ENCODE measurements at regions not wholly inside any gene's neighbourhood (a gene's known extent, or its start where the extent isn't known, plus 50 kb on each side); places are given as distances from the start of the nearest gene placed in this dataset.

GRCh38 chr4:137083571-137084135 lies 448.6 kb downstream of the PCDH18 start:
- no peak for TF ChIP-seq CTCF (IDR thresholded peaks at IDR 0.05; ENCODE audit: insufficient read depth, low read length, missing control alignments)
- CTCF ChIA-PET, result interaction anchor here (1.9 kb wide), 1 partner anchor 15 kb away, joined by 5 read pairs; no protein-coding TSS in a partner anchor
- no peak for DNase-seq (ENCODE audit: low read depth, low spot score)
- H3K4me3 ChIP-seq (ENCODE audit: low read depth, low read length), result no peak overlapping the region
- POLR2A ChIA-PET, result no interaction called here

- ChIA-PET POLR2A (no interaction called here), CTCF (no interaction called here)
- no peak overlapping the region for H3K4me3 ChIP-seq (ENCODE audit: low read depth, low read length)
- DNase-seq (ENCODE audit: low read depth, low spot score), result no peak
- TF ChIP-seq CTCF (IDR thresholded peaks at IDR 0.05; ENCODE audit: insufficient read depth, low read length, missing control alignments), result no peak
Measured at GRCh38 chr4:137082061-137082460, 450.2 kb downstream of the PCDH18 start.

GRCh38 chr4:137076908-137077307 lies 455.4 kb downstream of the PCDH18 start:
- POLR2A ChIA-PET, result no interaction called here
- CTCF ChIA-PET, result no interaction called here
- H3K4me3 ChIP-seq (ENCODE audit: low read depth, low read length), result no peak overlapping the region
- DNase-seq (ENCODE audit: low read depth, low spot score), result no peak
- TF ChIP-seq CTCF (IDR thresholded peaks at IDR 0.05; ENCODE audit: insufficient read depth, low read length, missing control alignments), result no peak

- CTCF ChIA-PET, result no interaction called here
- POLR2A ChIA-PET, result no interaction called here
- H3K4me3 ChIP-seq (ENCODE audit: low read depth, low read length), result no peak overlapping the region
- no peak for TF ChIP-seq CTCF (IDR thresholded peaks at IDR 0.05; ENCODE audit: insufficient read depth, low read length, missing control alignments)
- DNase-seq (ENCODE audit: low read depth, low spot score), result no peak
Measured at GRCh38 chr4:137075586-137075985, 456.7 kb downstream of the PCDH18 start.

GRCh38 chr4:137070614-137071013 lies 461.7 kb downstream of the PCDH18 start:
- ChIA-PET CTCF (no interaction called here), POLR2A (no interaction called here)

GRCh38 chr4:137069473-137069872 lies 462.8 kb downstream of the PCDH18 start:
- ChIA-PET CTCF (interaction anchor here (1.5 kb wide), 1 partner anchor 15 kb away, joined by 5 read pairs; no protein-coding TSS in a partner anchor), POLR2A (no interaction called here)
- DNase-seq (ENCODE audit: low read depth, low spot score), result no peak
- no peak for TF ChIP-seq CTCF (IDR thresholded peaks at IDR 0.05; ENCODE audit: insufficient read depth, low read length, missing control alignments)
- no peak overlapping the region for H3K4me3 ChIP-seq (ENCODE audit: low read depth, low read length)

More at GRCh38 chr4:137070614-137071013, 461.7 kb downstream of the PCDH18 start:
- TF ChIP-seq CTCF (IDR thresholded peaks at IDR 0.05; ENCODE audit: insufficient read depth, low read length, missing control alignments), result no peak
- no peak overlapping the region for H3K4me3 ChIP-seq (ENCODE audit: low read depth, low read length)
- no peak for DNase-seq (ENCODE audit: low read depth, low spot score)
